Brain microvascular endothelial cell (primary cell): ENCODE measurements at regions not wholly inside any gene's neighbourhood (a gene's known extent, or its start where the extent isn't known, plus 50 kb on each side); places are given as distances from the start of the nearest gene placed in this dataset.

Experiments
- DNase-seq: peaks from one replicate; pipeline ENCODE4 v3.0.0-alpha.2; 2020
- H3K27ac ChIP-seq: fragments of 250-450 bp; sonication (Bioruptor Pico); 2 replicates; pipeline ENCODE4 v1.5.1; 2020; ENCODE audit warnings: mild to moderate bottlenecking, moderate library complexity
- H3K27me3 ChIP-seq: fragments of 250-450 bp; sonication (Bioruptor Pico); replicated peaks from 2 replicates; pipeline ENCODE4 v1.5.1; 2020; ENCODE audit warnings: mild to moderate bottlenecking
- H3K36me3 ChIP-seq: fragments of 250-450 bp; sonication (Bioruptor Pico); replicated peaks from 2 replicates; pipeline ENCODE4 v1.5.1; 2020; ENCODE audit warnings: mild to moderate bottlenecking
- H3K4me3 ChIP-seq: 2 replicates; pipeline ENCODE4 v1.5.1; 2011; ENCODE audit warnings: low read depth, mild to moderate bottlenecking, control low read depth, low read length, moderate library complexity
- CTCF ChIP-seq: IDR thresholded peaks from 2 replicates; pipeline ENCODE4 v1.5.1; 2011; ENCODE audit warnings: low read depth, mild to moderate bottlenecking, moderate library complexity, low read length, control low read depth, inconsistent platforms; ENCODE audit errors: missing control alignments
- in situ Hi-C: cut with HindIII; loops from 2 replicates; pipeline ENCODE4 v1.10.0; 2017; ENCODE audit warnings: low sequenced_read_pairs, low pct_ligation_motif_present

- in situ Hi-C loops = no loop called here
- Histone ChIP-seq H3K4me3 (no peak overlapping the region), H3K27me3 (peaks cover 10% of the 10 kb centered on the region), H3K36me3 (no peaks in the 10 kb centered on the region), H3K27ac (no peak overlapping the region)
- TF ChIP-seq CTCF = no peak
- no peak for DNase-seq
Observed at GRCh38 chr2:109070290-109070689, 58.7 kb upstream of the SH3RF3 start.

- DNase-seq = no peak
- Histone ChIP-seq H3K36me3 (no peaks in the 10 kb centered on the region), H3K4me3 (no peak overlapping the region), H3K27me3 (peaks cover 10% of the 10 kb centered on the region), H3K27ac (no peak overlapping the region)
- no peak for TF ChIP-seq CTCF
- in situ Hi-C loops = no loop called here
Observed at GRCh38 chr2:109069331-109070194, 59.4 kb upstream of the SH3RF3 start.

- in situ Hi-C loops = no loop called here
- DNase-seq = no peak
- no peak overlapping the region for H3K27ac ChIP-seq
- no peaks in the 10 kb centered on the region for H3K36me3 ChIP-seq
- TF ChIP-seq CTCF = no peak
- H3K4me3 ChIP-seq = no peak overlapping the region
- H3K27me3 ChIP-seq = peaks cover 10% of the 10 kb centered on the region
Observed at GRCh38 chr2:109068811-109069210, 60.2 kb upstream of the SH3RF3 start.

GRCh38 chr2:109067631-109068125 lies 61.3 kb upstream of the SH3RF3 start:
- no peak for TF ChIP-seq CTCF
- no peak for DNase-seq
- peaks cover 10% of the 10 kb centered on the region for H3K27me3 ChIP-seq

GRCh38 chr2:109066917-109067597 lies 61.9 kb upstream of the SH3RF3 start:
- TF ChIP-seq CTCF = no peak
- Histone ChIP-seq H3K4me3 (no peak overlapping the region), H3K27ac (no peak overlapping the region), H3K27me3 (peaks cover 10% of the 10 kb centered on the region), H3K36me3 (no peaks in the 10 kb centered on the region)
- DNase-seq = no peak
- in situ Hi-C loops = no loop called here

More at GRCh38 chr2:109067631-109068125, 61.3 kb upstream of the SH3RF3 start:
- H3K27ac ChIP-seq = no peak overlapping the region
- in situ Hi-C loops = no loop called here
- H3K4me3 ChIP-seq = no peak overlapping the region
- no peaks in the 10 kb centered on the region for H3K36me3 ChIP-seq
